ENCODE measurements at regions not wholly inside any gene's neighbourhood (a gene's known extent, or its start where the extent isn't known, plus 50 kb on each side); places are given as distances from the start of the nearest gene placed in this dataset.

DNA sequence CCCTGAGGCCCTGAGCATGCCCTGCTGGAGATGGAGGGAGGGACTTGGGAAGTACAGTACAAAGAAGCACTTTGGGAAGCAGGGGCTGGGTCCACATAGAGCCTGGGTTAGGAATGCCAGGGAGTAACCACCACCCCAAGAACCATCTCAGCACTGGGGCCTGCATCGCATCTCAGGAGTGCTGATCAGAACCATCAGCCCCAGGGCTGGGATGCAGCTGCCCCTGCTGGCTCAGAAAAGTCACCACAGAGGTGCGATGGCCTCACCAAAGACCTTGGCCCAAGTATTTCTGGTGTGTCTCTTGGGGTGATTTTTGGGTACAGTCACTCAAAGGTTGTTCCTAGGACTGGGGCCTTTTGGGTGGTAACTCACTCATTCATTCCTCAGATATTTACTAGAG lies 236.8 kb upstream of the MVB12B start:
- DNase-seq (ENCODE audit: low spot score): no peak

DNA sequence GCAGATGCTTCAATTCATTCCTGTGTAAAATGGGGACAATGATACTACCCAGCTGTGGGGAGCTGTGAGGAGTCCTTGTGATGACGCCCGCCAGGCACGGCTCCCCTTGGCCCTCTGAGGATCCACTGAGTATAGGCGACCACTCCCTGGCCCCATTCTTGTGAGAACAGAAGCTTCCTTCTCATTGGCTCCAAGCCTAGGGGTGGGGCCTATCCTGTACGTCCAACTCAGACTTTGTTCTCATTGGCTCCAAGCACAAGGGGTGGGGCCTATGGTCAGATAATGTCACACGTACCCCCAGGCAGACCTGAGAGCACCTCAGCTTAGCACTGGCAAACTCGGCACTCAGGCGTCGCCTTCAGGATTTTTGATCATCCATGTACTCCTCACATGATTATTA lies 232.9 kb upstream of the MVB12B start:
- no peak for DNase-seq (ENCODE audit: low spot score)

DNA sequence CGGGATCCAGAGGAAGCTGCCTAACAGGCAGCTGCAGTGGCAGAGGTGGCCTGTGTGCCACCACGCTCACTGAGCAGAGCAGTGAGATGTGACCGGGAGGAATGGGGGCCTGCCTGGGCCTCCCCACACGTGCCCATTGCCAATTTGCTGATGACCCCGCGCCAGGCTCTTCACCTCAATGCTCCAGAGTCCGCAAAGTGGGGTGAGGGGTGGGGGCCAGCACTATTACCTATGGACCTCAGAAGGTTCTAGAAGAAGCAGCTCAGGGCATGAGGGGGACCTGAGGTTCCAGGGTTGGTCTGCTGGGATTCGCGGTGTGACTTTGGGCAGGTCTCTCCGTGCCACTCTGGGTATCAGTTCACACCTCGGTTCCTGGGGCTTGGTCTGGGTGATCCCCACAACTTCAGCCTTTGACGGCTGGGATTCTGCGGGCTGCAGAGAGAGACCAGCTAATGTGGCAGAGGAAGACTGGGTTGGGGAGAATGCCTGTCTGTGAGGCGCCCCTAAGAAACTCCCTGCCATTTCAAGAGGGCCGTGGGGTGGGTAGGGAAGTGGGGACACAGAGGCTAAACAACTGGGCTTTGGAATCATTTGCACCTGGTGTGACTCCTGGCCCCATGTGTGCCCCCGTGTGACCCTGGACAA lies 231.0 kb upstream of the MVB12B start:
- DNase-seq (ENCODE audit: low spot score): no peak

DNA sequence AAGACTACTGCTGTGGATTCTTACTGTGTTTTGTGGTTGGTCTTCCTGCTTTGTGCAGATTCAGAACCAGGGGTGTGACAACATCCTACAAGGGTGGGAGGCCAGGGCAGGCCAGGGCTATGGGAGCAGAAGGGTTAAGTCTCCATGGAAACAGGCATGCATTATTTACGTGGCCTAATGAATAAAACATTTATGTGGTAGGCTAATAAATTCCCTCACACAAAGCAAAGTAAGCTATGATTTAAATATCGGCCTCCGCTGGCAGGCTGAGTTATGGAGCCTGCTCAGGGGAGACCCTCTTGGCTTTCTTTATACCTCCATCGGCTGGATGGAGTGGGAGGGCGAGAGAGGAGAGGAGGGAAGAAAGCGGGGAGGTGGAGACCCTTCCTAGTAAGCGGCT lies 230.3 kb upstream of the MVB12B start:
- DNase-seq (ENCODE audit: low spot score): no peak

DNA sequence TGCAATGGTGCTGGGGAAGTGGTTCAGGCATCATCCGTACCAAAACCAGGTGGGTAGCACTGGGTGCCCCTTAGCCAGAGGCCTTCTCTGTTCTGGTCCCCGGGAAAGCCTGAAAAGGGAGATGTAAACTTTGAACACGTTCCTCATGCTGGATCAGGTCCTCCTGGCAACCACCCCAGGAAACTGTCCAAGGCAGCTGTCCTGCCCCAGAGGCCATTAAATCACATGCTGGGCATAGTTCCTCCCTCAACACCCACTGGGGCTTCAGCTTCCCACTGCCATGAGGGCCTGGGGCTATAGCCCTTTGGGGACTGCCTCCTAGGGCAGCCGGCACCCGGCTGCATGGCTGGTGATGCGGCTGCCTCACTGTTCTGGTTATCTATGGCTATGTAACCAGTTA lies 228.9 kb upstream of the MVB12B start:
- DNase-seq (ENCODE audit: low spot score): no peak

DNA sequence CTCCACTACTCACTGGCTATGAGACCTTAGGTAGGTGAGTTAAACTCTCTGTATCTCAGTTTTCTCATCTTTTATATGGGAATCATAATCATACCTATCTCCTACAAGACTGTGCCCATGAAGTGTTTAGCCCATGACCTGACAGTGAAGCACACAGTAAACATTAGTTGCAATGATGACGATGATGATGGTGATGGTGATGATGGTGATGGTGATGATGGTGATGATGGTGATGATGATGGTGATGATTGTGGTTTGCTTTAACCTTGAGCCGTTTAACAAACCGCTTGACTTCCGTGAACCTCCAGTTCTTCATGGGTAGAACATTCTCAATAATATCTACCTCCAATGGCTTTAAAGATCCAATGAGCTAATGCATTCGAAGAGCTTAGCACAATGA lies 220.2 kb upstream of the MVB12B start:
- DNase-seq (ENCODE audit: low spot score): no peak

DNA sequence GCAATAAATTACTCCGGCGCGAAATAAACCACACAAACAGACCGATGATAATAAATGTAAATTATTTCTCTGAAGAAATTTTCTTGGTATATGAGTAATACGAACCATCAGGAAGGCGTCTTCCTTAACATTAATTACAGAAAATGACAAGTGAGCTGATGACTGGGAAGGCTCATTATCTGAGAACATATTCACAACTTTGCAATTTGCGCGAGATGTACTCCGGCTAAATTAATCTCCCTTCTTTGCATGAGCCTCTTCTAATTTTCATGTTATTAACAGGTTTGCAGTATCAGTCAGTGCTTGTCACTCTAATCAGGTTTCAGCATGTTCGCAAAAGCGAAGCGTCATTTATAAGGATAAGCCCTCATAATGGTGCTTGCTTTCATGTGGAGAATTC lies 218.9 kb upstream of the MVB12B start:
- no peak for DNase-seq (ENCODE audit: low spot score)

DNA sequence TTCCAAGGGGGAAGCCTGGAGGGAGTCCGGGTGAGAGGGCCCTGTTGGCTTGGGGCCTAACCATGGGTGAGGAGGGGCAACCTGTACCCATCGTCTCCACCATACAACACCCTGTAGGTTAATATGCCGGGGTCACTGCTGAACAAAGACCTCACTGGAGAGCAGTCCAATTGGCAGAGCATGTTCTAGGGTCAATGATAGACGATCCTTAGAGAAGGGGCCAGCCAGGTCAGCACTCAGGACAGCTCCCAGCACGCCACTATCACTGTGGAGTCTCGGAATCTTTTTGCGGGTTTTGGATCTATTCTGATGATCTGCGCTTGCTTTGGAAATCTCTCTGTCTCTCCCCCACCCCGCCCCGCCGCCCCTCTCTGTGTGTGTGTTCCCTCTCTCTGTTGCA lies 218.4 kb upstream of the MVB12B start:
- no peak for DNase-seq (ENCODE audit: low spot score)

DNA sequence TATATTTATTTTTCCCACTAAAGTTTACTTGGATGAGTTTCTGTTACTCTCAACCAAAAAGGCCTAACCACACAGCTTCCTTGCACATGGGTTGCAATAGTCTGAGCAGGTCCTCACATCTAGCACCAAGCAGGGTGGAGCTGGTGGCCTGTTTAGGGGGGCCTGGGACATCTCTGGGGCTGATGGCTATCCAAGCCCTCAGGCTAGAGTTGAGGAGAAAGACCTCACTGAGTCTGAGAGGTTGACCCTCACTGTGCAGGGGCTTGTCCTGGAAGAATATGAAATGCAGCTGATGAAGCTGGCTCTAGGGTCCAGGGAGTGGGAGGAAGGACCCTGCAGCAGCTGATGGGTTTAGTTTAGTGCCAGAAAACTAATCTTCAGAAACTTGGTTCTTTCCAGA lies 217.1 kb upstream of the MVB12B start:
- DNase-seq (ENCODE audit: low spot score): no peak

DNA sequence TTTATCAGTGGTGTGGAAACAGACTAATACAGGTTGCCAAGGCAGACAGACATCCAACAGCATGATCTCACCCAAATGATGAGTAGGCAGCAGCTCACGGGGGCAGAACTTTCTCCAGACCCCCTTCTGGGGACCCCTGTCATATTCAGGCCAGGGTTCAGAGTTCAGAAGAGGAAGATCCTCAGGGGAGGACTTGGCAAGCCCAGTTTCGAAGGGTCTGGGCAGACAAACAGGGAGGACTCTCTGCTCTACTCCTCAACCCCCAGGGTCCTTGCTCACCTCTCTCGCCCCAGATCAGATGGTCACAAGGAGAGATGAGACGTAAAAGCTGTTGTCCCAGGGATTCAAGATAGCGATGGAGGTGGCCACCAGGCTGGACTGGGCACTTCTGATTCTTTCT lies 215.1 kb upstream of the MVB12B start:
- DNase-seq (ENCODE audit: low spot score): no peak

DNA sequence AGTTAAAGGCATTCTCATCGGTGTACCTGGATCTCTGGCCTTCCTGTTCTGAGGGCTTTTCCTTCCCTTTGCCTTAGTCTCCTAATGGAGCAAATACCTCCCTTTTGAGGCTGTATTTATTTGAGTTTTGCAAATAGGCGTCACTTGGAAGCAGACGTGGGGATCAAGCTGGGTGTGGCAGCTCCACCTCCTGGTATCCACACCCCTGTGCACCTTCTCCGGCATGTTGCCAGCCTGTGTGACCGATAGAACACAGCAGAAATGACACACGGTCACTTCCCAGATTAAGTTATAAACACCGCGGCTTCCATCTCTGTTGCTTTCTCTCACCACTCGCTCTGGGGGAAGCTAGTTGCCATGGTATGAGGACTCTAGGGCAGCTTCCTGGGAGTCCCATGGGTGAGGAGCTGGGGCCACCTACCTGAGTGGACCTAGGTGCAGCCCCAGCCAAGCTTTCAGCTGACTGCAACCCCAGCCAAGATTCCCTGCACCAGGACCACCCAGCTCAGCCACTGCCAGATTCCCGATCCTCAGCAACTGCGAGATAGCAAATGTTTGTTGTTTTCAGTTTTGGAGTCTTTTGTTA lies 214.4 kb upstream of the MVB12B start:
- DNase-seq (ENCODE audit: low spot score): no peak

DNA sequence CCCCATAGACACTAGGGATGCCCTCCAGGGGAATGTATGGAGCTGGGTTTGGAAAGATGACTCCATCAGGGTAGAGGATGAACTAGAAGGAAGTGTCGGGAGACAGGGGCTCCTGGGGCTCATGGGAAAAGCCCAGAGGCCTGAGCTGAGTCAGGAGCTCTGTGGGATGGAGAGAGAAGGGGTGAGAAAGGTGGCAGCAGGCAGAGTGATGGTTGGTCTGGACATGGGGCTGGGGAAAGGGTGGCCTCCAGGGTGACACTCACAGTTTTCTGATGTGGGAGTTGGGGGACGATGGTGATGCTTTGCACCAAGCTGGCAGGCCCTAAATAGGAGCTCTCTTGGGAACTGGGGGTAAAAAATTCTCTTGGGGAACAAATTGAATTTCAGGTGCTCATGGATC lies 213.5 kb upstream of the MVB12B start:
- no peak for DNase-seq (ENCODE audit: low spot score)

DNA sequence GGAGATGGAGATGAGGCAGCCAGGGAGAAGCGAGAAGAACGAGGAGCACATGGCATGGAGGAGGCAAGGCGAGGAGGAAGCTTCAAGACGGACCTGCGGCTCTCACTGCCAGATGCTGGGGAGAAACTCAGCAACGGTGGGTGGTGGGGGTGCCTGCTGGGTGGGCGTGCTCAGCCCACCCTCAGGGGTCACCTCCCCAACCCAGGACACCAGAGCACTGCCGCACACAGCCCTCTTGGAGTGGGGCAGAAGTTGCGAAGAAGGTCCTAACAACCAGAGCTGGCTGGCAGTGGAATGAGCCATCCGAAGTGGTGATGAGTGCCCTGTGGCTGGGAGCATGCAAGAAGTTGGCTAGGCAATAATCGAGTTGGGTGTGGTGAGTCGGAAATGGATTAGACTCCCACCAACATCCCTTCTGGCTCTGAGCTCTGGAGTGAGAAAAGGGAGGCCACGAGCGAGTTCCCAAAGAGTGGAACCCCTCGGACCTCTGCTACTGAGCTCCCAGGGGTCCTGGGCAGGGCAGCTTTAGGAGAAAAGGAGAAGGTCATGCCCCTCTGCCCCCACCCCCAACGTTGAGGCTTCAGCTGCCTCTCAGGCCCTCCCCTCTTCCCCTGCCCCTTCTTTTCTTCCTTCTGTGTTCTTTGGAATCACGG lies 212.7 kb upstream of the MVB12B start:
- DNase-seq (ENCODE audit: low spot score): no peak

DNA sequence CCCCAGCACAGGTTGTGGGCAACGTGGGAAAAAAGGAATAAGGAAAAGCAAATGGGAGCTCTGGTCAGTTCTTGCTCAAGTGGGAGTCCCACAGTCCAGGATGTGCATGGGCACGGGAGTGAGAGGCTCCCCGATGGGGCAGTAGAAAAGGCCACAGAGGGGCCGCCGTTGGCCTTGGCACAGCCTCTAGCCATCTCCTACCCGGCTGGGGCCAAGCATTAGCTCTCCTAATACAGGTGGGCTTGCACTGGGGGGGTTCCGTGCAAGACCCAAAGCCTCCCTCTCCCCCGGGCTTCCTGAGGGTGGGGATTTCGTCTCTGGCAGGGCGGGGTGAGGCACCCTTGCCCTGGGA lies 212.2 kb upstream of the MVB12B start:
- no peak for DNase-seq (ENCODE audit: low spot score)

DNA sequence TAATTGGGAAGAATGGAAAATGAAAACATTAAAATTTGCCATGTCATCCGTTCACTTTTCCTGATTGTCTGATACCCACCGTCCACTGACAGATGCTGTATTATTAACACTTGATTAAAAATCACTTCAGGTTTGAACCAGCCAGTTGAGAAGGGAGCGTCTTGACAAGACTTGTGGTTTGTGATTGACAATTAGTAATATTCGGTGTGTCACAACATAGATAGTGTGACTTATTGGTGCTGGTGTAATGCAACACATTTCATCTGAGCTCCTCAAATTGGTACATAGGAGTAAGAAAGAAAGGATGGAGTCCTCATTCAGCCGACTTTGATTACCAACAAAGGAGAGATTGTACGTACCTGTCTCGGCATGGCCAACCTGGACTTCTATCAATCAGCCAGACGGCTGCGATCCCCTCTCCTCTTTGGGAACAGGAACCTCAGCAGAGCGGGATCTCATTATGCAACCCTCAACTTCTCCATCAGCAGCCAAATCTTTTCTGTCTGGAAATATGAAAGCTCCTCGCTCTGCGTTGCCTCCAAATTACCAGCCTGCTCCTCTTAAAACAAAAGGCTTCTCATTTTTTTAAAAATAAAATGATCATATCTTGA lies 211.7 kb upstream of the MVB12B start:
- DNase-seq (ENCODE audit: low spot score): no peak

DNA sequence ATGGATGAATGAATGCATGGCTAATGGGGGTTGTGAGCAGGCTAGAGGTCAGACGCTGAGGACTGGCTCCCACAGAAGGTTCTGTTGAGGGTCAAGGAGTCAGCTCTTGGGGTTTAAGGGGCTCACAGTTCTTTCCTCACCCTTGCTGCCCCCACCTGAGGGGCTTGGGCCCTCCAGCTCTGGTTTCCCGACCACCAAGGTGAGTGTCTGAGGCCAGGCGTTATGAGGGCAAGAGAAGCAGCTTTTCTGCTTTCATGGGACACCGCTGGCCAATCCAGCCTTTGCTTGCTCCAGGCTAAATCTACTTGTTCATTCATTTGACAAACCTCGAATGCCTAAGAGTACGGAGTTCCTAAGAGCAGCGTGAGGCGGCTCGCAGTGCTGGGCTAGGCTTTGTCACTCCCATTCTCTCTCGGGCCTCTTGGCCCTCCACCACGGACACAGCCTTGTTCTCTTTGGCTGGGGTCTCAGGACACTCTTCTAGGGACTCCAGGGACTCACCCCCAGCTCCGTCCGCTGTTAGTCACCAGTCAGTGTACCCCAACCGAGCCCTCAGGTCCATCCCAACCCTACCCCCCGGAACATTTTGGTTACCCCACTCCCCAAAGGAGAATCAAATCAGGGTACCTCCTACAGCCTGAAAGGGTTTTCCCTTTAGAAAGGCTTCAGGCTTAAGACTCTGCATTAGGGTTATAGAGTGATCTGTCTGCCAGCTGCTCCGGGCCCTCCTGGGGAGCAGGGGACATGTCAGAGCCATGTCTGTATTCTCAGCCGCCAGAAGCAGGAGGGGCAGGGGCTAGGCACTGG lies 210.1 kb upstream of the MVB12B start:
- DNase-seq (ENCODE audit: low spot score): no peak

DNA sequence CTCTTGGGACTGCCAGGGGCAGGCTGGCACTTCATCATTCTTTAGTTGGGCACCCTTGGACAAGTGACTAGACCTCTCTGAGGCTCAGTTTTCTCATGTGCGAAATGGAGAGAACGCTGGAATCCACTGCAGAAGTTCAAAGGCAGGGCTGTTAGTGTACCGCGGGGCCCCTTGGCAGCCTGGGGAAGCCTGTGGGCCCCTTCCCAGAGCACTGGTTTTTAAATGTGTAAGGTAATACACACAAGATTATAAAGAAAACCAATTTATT lies 209.5 kb upstream of the MVB12B start:
- no peak for DNase-seq (ENCODE audit: low spot score)

DNA sequence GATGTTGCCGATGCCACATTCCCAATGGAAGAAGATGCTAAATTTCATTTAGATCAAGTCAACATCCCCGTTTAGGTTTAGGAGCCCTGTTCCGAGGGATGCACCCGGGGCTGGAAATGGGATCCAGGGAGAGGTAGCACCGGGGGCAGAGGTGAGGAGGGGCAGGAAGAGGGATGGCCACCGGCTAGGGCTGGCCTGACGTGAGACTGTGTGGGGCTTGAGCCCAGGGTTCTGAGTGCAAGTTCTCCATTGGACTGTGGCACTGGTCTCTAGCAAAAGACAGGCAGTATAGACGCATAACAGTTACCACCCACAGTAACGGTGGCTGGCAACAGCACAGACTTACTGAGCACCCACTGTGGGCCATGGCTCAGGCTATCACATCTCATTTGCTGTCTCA lies 209.0 kb upstream of the MVB12B start:
- DNase-seq (ENCODE audit: low spot score): no peak

DNA sequence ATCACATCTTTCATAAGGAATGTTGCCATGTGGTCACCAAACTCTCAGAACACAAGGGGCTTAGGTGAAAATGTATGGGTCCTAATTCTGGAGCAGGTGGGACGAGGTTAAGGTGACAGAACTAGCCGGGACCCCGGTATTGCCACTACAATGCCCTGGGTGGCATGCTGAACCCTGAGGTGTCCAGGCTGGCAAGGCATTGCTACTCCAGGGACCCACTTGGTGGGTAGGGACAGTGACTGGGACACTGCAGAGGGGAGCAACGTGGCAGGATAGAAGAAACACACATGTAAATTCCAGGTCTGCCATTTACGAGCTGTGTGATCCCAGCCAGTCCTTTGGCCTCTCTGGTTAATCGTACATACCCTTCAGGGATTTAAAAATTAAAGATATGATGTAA lies 206.9 kb upstream of the MVB12B start:
- DNase-seq (ENCODE audit: low spot score): no peak

DNA sequence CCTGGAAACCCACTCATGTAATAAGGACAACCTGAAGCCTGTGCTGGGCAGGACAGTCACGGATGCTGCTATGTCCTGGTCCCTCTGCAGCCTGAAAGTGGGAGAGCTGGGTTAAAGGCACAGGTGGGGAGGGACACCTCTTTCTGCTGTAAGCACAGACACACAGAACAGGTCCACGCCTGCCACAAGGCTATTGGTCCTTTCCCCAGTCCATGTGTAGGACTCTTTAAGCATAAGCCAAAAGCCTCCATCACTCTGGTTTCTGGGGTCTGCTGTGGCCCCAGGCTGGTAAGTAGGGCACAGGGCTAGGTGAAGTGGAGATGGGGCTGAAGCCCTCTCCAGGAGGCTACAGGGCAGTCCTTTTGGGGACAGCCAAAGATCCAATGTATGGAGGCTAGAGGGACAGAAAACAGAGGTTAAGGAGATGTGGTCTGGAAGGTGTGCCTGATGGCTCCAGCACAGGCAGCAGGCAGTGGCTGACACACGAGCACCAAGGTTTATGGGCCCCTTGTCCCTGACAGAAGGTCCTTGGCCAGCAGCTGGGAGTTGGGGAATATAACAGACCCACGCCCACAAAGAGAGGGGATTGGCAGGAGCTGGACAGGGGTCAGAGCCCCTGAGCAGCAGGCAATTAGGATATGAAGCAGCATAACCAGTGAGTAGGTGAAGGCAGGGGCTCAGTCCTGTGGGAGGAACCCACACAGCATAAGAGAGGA lies 203.6 kb upstream of the MVB12B start:
- DNase-seq (ENCODE audit: low spot score): no peak

DNA sequence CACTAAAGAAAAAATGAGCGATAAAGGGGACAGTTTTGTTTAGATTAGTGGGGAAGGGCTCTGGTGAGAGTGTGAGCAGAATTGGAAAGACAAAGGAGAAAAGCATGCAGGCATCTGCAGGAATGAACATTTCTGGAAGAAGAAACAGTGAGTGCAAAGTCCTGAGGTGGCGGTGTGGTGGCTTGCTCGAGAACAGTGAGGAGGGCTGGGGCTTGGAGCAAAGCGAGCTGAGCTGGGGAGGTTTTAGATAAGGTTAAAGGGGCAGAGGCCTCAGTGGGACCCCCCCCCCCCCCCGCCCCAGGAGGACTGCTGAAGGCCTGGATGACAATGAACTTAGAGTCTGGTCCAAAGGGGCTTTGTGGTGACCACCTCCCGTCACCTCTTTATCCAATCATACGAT lies 202.7 kb upstream of the MVB12B start:
- DNase-seq (ENCODE audit: low spot score): no peak

DNA sequence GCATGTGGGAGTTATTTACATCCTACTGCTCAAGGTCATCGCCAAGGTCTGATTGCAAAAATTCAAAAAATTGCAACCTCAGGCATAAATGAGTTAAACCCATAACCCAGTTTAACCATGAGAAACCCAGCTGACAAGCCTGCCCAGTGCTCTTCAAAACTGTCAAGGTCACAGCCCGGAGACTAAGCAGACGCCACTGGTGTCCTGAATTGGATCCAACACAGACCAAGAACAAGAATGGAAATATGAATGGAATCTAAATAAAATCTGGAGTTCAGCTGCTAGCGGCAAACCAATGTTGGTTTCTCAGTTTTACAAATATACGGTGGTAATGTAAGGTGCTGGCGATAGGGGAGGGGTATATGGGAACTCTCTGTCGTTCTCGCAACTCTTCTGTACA lies 201.5 kb upstream of the MVB12B start:
- peak; percentile 19 for DNase-seq (ENCODE audit: low spot score)

Measured in hepatic stellate cell (primary cell).